Activated CD8-positive, alpha-beta memory T cell treated with anti-CD3 and anti-CD28 coated beads for 1 hour (primary cell): ENCODE measurements at regions not wholly inside any gene's neighbourhood (a gene's known extent, or its start where the extent isn't known, plus 50 kb on each side); places are given as distances from the start of the nearest gene placed in this dataset.
"Not testable (repeated sequence)": the region's sequence is repeated elsewhere in the genome, so short reads cannot be mapped to it uniquely, and the experiment has no call there.

Source experiments
- DNase-seq, 2 donors: peaks; one replicate each; pipeline ENCODE4 v3.0.0-alpha.2; 2020; ENCODE audit warnings: low read depth in 1 of 2; ENCODE audit errors: extremely low read depth in 1 of 2

DNA sequence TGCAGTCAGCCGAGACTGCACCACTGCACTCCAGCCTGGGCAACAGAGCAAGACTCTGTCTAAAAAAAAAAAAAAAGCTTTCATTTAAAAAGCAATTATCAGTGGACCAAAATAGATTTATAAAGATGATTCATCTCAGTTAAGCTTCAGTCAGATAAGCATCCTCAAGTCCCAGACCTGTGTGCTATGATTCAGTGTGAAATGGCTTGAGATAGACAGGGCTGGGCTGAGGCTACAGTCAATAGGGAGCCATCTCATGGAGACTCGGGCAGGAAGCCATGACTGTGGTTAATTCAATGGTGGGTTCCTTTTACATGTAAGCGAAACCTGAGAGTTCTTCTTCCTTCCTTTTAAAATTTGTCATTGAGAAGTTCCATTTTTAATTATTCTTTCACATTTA is 276.0 kb downstream of the TFAP2A start:
- no peak for DNase-seq

DNA sequence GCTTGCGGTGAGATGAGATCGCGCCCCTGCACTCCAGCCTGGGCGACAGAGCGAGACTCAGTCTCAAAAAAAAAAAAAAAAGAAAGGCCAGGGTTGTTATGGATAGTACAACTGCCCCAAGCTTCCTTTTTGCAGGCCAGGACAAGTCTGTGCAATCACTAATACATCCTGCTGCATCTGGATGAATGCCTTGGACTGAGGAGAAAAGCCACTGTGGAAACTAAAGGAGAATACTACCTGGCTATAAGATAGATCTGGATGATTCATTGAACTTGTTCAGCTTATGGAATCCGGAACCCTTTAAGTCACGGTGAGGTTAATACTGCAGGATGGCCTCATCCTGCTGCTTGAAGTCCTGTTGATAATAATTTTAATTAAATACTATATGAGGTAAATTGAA is 278.2 kb downstream of the TFAP2A start:
- DNase-seq, result no peak

DNA sequence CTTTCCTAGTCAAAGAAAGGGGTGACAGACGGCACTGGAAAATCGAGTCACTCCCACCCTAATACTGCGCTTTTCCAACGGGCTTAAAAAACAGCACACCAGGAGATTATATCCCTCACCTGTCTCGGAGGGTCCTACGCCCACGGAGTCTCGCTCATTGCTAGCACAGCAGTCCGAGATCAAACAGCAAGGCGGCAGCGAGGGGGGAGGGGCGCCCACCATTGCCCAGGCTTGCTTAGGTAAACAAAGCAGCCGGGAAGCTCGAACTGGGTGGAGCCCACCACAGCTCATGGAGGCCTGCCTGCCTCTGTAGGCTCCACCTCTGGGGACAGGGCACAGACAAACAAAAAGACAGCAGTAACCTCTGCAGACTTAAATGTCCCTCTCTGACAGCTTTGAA is 280.7 kb downstream of the TFAP2A start:
- not testable (repeated sequence) for DNase-seq

DNA sequence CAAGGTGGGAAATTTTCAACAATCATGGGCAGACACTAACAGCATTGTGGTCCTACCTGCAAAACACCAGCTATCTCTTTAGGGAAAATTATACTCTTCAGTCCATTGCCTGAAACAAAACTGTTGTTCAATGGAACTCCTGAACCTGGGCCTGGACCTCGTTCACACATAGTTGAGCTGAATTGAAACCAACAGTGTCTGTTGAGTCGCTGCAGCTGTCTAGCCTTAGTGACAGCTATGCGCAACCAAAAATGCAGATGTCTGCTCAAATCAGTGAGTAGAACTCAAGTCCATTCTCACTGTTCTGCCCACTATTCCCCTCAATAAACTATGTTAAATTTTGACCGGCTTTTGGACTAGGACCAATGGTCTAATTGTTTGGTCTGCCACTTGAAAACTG is 286.2 kb downstream of the TFAP2A start:
- DNase-seq, result no peak

DNA sequence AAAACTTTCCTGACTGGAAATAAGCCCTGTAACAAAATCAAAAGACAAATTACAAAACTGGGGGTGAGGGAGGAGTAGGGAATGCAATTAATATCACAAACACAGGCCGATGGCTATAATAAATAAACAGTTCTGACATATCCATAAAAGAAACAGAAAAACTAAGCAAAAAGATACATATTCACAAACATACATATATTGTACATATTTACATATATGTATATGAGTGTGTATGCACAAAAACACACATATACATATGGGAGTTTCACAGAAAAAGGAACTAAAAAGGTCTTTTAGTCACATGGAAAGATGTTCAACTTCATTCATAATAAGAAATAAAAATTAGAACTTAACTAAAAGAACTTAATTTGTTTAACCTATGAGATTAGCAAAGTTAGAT is 292.7 kb downstream of the TFAP2A start:
- DNase-seq, result no peak

DNA sequence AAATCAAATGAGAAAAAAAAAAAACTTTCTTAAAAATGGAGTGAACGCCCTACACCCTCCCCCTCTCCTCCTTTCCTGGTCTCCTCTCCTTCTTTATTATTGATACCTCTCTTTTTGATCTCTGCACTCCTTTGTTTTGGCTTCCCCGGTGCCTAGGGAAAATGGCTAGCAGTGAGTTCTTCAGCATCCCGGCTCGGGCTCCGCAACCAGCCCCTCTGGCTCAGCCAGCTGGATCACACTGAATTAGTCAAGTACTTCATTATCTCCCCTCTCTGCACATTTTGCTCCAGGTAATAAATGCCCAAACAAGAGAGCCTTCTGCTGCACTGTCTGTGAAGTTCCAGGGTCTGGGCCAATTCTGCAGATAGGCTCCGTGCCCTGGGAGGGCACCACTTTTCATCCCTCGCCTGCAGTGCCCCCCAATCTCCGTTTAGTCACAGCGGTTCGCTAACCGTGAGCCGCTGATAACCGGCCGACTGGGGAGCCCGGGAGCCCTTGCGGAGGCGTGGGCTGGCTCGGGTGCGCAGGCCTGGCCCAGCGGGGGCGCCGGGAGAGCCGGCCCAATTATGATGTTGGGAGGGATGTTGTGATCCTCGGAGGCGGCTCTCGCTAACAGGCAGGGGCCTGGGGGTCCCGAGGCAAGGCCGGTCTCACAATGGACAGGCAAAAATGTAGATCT is 301.9 kb downstream of the TFAP2A start:
- DNase-seq, result no peak

DNA sequence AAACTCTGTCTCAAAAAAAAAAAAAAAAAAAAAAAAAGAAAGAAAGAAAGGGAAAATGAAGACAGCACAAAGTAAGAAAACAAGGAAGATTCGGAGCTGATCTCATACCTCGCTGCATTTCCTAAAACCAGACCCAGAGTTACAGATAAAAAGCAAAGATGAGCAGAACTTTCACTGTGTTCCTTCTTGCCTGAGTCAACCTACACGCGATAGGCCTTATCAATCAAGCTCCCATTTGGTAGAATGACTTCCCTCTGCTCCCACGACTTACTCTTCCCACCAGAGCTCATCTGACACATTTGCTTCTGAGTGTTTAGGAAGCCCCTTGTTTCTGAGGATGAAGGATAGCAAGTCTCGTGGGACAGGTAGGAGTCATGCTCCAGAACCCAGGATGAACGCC is 302.9 kb downstream of the TFAP2A start:
- DNase-seq, result no peak

DNA sequence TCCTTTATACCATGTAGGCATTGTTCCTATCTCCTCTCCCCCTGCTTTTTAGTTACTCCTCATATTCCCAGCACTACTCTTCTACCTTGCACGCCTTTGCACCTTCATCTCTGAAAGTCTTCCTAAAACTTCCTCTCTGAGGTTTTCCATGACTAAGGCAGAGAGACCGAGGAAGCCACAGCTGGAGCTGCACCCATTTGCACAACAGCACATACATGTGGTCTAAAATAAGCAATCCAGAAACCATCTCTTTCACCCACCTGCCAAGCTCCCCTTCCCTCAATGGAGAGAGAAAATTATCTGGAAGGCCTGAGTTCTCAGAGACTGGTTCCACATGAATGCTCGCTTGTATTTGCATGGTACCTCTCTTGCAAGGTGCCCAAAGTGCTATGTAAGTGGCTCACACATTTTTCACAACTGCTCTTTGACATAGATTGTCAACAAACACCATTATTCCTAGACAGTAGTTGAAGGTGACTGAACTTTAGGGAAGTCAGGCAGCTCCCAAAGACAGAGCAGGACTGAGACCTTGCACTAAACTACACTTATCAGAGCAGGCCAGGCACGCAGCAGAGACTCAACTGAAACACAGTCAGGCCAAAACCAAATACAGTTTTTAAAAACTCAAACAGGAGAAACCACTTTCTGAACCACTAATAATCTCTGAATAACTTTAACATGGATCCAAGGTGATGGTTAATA is 313.2 kb downstream of the TFAP2A start:
- no peak for DNase-seq

DNA sequence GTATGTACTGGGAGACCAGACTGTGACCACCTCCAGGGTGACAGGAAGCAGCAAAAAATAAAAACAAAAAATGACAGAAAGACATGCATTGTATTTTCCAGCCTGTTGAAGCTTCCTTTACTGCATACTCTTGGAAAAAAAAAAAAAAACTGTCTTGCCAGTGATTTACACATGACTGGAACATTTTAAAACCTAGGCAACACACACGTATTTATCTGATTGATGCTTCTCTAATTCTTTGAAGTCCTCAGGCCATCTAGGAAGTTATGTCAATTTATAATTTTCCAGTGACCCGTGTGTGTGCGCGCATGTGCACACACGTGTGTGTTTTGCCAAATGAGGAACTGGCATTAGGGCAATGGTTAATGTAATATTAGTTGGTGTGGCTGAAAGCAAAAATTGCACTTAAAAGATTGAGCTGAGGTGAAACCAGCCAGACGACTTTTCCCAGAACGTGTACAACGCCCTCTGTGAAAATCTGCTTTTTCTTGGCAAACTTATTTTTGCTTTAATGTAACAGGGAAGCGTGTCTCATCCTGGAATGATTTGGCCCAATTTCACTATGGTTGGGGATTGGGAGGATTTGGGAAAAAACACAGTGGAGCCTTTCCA is 315.2 kb downstream of the TFAP2A start:
- no peak for DNase-seq

DNA sequence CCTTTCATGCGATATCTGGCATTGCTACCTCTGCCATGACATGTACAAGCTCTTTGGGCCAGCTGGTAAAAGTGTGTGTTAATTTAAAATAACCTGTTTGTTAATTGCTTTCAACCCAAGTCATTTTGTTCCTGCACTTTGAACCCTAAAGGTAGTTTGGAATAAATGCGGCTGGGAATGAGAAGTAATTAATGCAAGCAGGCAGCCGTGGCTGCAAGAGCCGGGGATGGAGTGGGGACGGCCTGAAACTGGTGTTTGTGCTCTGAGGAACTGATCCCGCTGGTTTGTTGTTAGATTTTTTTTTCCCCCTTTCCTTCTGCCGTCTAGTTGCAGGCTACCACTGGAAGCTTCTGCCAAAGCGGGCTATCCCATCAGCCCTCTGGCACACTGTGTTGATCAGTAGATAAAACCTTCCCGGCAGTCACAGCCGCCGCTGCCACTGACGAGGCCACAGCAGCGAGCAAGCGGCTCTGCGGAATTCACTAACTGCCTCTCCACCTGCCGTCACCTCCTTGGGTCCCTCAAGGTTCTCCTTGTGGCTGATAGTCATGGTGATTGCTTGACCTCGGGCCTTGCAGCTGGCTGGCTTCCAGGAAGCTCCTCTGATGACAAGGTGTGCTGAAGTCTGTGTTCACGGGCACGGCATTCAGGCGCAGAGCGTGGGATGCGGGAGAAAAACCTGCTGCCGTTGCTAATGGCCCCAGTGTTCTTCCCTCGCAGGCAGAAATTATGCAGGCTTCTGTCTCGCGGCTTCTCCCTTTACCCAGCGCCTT is 315.9 kb downstream of the TFAP2A start:
- DNase-seq, result no peak

DNA sequence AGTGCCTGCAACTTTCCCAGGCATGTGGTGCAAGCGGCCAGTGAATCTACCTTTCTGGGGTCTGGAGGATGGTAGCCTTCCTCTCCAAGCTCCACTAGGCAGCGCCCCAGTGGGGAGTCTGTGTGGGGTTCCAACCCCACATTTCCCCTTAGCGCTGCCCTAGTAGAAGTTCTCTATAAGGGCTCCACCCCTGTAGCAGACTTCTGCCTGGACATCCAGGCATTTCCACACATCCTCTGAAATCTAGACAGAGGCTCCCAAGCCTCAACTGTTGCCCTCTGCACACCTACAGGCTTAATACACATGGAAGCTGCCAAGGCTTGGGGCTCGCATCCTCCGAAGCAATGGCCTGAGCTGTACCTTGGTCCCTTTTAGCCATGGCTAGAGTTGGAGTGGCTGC is 321.6 kb downstream of the TFAP2A start:
- DNase-seq, result no peak

DNA sequence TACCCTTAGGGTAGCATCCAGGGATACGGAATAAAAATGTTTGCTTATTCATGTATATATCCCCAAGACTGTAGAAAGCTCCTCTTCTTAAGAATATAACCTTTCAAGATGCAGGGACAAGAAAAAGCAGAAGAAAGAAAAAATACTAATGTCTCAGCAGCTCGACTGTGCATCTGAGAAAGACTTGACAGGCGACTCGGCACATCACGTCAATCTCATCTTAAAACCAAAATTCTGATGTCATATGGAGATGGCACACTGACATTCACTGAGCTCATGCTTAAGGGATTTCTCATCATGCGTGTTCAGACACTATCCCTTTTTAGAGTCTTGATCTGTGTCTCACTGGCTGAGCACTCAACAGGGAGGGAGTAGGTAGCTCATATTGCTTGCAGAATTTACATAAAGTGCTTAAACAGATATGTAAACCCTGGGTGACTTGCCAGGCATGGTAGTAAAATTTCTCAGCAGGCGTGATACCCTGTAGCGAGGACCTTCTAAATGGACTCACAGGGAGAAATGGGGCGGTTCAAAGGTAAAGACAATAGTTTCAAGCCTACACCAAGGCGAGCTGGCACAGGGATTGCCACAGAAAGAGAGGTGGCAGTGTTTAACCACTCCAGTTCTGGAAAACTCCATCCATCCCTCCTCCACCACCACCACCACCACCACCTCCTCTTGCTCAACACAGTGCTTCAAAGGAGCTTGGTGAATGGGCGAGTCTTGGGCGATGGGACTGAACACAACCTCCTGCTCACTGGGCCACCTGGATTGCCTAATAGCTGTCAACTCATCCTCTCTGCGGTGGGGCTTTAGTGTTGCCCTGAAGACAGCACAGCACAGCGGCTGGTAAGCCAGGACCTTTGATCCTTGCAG is 330.5 kb downstream of the TFAP2A start:
- no peak for DNase-seq

DNA sequence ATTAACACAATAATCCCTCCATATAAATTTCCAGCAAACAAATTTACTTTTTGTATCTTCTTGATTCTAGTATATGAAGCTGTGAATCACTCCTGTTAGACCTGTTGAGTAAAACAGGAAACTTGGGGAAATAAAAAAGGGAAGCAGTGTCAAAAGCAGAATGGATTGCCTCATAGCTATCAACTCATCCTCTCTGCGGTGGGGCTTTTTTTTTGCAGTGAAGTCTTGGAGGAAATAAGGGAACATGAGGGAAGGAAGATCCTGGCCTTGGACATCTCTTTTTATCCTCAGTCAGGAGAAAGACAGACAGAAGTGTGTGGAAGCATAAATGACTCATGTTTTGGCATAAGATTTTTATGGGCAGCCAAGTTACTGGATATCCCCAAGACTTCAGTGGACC is 332.5 kb downstream of the TFAP2A start:
- DNase-seq, result no peak

DNA sequence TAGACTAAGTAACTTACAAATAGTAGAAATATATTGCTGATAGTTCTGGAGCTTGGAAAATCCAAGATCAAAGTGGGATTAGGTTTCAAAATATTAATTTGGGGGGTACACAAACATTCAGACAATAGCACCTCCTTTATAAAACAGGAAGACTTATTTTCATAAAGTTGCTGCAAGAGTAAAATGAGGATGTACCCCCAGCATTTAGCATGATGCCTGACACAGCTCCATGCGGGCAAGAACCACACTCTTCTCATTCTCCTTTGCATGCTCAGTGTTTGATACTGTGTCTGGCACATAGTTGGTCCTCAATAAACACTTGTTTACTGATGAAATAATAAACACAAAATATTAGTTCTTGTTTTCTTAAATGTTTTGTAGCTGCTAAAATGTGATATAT is 332.9 kb downstream of the TFAP2A start:
- DNase-seq, result no peak

DNA sequence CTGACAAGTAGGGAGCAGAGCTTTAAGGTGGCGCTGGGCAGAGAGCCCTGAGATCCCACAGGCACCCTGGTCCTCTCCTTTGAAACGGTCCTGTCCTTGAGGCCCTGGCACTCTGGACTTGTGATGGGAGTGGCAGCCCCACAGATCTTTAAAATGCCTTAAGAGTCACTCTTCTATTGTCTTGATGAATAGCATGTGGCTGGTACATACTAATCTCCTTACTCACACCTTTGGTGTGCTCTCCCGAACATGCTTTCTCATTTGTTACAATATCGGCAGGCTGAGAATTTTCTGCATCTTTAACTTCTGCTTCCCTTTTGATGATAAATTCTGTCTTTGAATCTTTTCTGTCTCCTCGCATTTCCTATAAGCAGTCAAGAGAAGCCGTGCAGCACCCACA is 333.8 kb downstream of the TFAP2A start:
- no peak for DNase-seq

DNA sequence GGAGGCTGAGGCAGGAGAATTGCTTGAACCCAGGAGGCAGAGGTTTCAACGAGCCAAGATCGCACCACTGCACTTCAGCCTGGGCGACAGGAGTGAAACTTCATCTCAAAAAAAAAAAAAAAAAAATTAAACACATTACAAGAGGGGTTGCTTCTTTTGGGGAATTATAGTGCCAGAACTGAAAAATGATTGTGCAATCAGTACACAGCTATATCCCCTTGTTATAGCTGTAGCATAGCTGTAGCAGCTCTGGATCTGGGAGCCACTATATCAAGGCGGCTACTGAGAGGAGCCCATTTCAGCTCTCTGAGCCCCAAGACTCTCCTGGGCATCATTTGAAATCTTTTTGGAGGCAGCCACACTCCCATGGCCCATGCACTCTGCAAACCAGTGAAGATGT is 334.3 kb downstream of the TFAP2A start:
- DNase-seq, result no peak

DNA sequence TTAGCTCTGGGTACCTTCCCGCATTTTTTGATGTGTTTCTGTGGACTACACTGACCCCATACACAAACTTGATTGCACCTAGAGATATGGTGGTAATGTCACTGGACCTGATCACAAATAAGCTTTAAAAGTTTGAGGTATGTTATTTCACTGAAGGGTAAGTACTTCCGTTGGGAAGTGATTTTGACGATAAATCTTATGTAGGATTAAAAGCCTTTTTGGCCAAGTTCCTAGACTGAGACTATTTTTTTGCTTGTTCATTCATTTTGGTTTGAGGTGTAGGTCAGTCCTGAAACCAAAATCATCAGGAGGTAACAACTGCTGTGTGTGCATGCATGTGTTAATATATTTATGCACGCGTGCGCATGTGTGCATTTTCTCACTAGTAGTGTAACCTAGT is 336.3 kb downstream of the TFAP2A start:
- DNase-seq, result no peak

DNA sequence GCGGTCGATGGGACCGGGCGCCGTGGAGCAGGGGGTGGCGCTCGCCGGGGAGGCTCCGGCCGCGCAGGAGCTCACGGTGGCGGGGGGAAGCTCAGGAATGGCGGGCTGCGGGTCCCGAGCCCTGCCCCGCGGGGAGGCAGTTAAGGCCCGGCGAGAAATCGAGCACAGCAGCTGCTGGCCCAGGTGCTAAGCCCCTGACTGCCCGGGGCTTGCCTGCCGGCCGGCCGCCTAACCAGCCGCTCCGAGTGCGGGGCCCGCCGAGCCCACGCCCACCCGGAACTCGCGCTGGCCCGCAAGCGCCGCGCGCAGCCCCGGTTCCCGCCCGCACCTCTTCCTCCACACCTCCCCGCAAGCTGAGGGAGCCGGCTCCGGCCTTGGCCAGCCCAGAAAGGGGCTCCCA is 340.1 kb downstream of the TFAP2A start:
- not testable (repeated sequence) for DNase-seq

DNA sequence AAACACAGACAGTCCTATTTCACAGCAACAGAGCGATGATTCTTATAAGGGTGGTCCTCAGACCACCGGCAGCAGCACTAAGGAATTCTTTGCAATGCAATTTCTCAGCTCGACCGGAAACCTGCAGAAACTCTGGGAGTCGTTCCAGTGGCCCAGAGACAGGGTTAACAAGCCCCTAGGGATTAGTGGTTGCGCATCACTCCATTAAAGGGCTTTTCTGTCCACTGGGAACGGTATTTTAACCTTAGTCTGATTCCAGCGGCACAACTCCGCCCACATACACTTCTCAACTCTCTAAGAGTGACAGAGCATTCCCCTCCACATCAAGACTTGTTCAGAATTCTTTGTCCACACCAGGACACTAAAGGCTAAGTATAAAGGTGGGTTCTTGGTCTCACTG is 341.5 kb downstream of the TFAP2A start:
- no peak for DNase-seq

DNA sequence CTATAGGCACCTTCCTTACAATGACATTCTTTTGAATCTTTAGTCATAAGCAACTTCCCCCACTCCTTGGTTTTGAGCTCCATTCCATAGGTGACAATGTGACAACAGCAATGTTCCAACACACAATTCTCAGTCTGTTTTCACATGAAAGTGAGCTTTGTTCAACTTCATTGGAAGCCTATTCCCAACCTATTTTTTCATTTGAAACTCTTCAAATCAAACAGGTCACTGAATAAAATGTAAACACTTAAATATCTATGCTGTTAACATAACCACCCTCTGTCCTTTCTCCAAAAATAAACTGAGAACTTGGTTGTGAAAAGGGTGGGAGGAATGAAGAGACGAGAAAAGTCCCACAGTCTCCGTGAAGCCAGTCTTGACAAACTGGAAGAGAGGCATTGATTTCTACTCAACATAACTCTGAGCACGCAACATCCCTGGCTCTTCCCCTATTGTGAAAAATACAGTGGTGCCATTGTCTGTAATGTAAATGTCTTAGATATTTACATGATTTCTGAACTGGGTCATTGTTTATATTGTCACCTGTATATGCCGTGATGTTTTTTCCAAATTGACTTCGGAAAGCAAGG is 343.1 kb downstream of the TFAP2A start:
- DNase-seq, result no peak
